ENCODE measurements at regions not wholly inside any gene's neighbourhood (a gene's known extent, or its start where the extent isn't known, plus 50 kb on each side); places are given as distances from the start of the nearest gene placed in this dataset.

DNA sequence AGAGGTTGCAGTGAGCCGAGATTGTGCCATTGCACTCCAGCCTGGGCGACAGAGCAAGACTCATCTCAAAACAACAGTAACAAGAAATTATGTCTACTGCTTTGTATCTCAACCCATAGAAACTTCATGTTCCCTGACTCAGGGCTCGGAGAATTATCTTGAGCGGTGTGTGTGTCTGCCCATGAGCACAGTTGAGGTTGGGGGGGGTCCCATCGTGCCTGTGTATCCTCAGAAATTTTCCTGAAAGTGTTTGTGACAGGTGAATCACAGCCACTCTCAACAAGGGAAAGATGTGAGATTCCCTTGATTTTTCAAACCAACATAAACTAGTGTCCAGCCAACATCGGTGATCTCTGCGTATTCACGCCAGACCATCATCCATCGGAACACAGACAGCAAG is 319.1 kb downstream of the ASMT start:
- Histone ChIP-seq H3K4me1 (ENCODE audit: control insufficient read depth in 2 of 2, insufficient read depth in 2 of 2, low read length in 2 of 2) (no peaks in the 10 kb centered on the region), H3K27ac (ENCODE audit: low read depth in 1 of 2, low read length in 1 of 2) (no peak overlapping the region), H3K9me3 (ENCODE audit: control insufficient read depth in 2 of 2, insufficient read depth in 1 of 2, low read length in 1 of 2) (no peaks in the 10 kb centered on the region), H3K4me3 (ENCODE audit: low read length in 2 of 2) (no peak overlapping the region), H3K27me3 (ENCODE audit: control insufficient read depth in 2 of 2, insufficient read depth in 1 of 2, low read length in 1 of 2) (no peaks in the 10 kb centered on the region), H3K36me3 (ENCODE audit: control insufficient read depth in 2 of 2, insufficient read depth in 2 of 2, low read length in 1 of 2) (no peaks in the 10 kb centered on the region)
- 96% methylated on average over 9 of the region's 9 CpGs for WGBS
- no peak for DNase-seq (ENCODE audit: low read depth in 6 of 9, low spot score in 9 of 9)

- H3K36me3 ChIP-seq (ENCODE audit: control insufficient read depth in 2 of 2, insufficient read depth in 2 of 2, low read length in 1 of 2), result no peaks in the 10 kb centered on the region
- H3K4me1 ChIP-seq (ENCODE audit: control insufficient read depth in 2 of 2, insufficient read depth in 2 of 2, low read length in 2 of 2), result no peaks in the 10 kb centered on the region
- H3K9me3 ChIP-seq (ENCODE audit: control insufficient read depth in 2 of 2, insufficient read depth in 1 of 2, low read length in 1 of 2), result no peaks in the 10 kb centered on the region
- no peak for DNase-seq (ENCODE audit: low read depth in 6 of 9, low spot score in 9 of 9)
- 88% methylated on average over 4 of the region's 4 CpGs for WGBS
- H3K4me3 ChIP-seq (ENCODE audit: low read length in 2 of 2), result no peak overlapping the region
- no peak overlapping the region for H3K27ac ChIP-seq (ENCODE audit: low read depth in 1 of 2, low read length in 1 of 2)
- H3K27me3 ChIP-seq (ENCODE audit: control insufficient read depth in 2 of 2, insufficient read depth in 1 of 2, low read length in 1 of 2), result no peaks in the 10 kb centered on the region
Observed at GRCh38 chrX:1935805-1936204, 320.9 kb downstream of the ASMT start.

GRCh38 chrX:1938190-1938589 is 323.3 kb downstream of the ASMT start:
- no peaks in the 10 kb centered on the region for H3K27me3 ChIP-seq (ENCODE audit: control insufficient read depth in 2 of 2, insufficient read depth in 1 of 2, low read length in 1 of 2)
- H3K4me3 ChIP-seq (ENCODE audit: low read length in 2 of 2), result no peak overlapping the region
- H3K9me3 ChIP-seq (ENCODE audit: control insufficient read depth in 2 of 2, insufficient read depth in 1 of 2, low read length in 1 of 2), result no peaks in the 10 kb centered on the region
- DNase-seq (ENCODE audit: low read depth in 6 of 9, low spot score in 9 of 9), result no peak
- H3K36me3 ChIP-seq (ENCODE audit: control insufficient read depth in 2 of 2, insufficient read depth in 2 of 2, low read length in 1 of 2), result no peaks in the 10 kb centered on the region
- H3K27ac ChIP-seq (ENCODE audit: low read depth in 1 of 2, low read length in 1 of 2), result no peak overlapping the region
- H3K4me1 ChIP-seq (ENCODE audit: control insufficient read depth in 2 of 2, insufficient read depth in 2 of 2, low read length in 2 of 2), result no peaks in the 10 kb centered on the region
- WGBS, result 93% methylated on average over 6 of the region's 6 CpGs

GRCh38 chrX:1941321-1941720 is 326.5 kb downstream of the ASMT start:
- no peak overlapping the region for H3K27ac ChIP-seq (ENCODE audit: low read depth in 1 of 2, low read length in 1 of 2)
- H3K9me3 ChIP-seq (ENCODE audit: control insufficient read depth in 2 of 2, insufficient read depth in 1 of 2, low read length in 1 of 2), result no peaks in the 10 kb centered on the region
- H3K4me1 ChIP-seq (ENCODE audit: control insufficient read depth in 2 of 2, insufficient read depth in 2 of 2, low read length in 2 of 2), result no peaks in the 10 kb centered on the region
- H3K27me3 ChIP-seq (ENCODE audit: control insufficient read depth in 2 of 2, insufficient read depth in 1 of 2, low read length in 1 of 2), result no peaks in the 10 kb centered on the region
- DNase-seq (ENCODE audit: low read depth in 6 of 9, low spot score in 9 of 9), result no peak
- H3K36me3 ChIP-seq (ENCODE audit: control insufficient read depth in 2 of 2, insufficient read depth in 2 of 2, low read length in 1 of 2), result no peaks in the 10 kb centered on the region
- no peak overlapping the region for H3K4me3 ChIP-seq (ENCODE audit: low read length in 2 of 2)
- 92% methylated on average over 6 of the region's 6 CpGs for WGBS

DNA sequence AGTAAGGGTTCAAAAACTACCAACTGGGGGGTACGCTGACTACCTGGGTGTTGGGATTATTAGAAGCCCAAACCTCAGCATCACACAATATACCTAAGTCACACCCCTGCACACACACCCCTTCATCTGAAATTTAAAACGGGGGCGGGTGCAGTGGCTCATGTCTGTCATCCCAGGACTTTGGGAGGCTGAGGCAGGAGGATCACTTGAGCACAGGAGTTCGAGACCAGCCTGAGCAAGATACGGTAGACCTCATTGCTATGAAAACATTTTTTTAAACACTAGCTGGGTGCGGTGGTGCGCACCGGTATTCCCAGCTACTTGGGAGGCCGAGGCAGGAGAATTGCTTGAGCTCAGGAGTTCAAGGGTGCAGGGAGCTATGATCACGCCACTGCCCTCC is 331.0 kb downstream of the ASMT start:
- Histone ChIP-seq H3K4me3 (ENCODE audit: low read length in 2 of 2) (no peak overlapping the region), H3K27me3 (ENCODE audit: control insufficient read depth in 2 of 2, insufficient read depth in 1 of 2, low read length in 1 of 2) (no peaks in the 10 kb centered on the region), H3K36me3 (ENCODE audit: control insufficient read depth in 2 of 2, insufficient read depth in 2 of 2, low read length in 1 of 2) (no peaks in the 10 kb centered on the region), H3K9me3 (ENCODE audit: control insufficient read depth in 2 of 2, insufficient read depth in 1 of 2, low read length in 1 of 2) (no peaks in the 10 kb centered on the region), H3K27ac (ENCODE audit: low read depth in 1 of 2, low read length in 1 of 2) (no peak overlapping the region), H3K4me1 (ENCODE audit: control insufficient read depth in 2 of 2, insufficient read depth in 2 of 2, low read length in 2 of 2) (no peaks in the 10 kb centered on the region)
- DNase-seq (ENCODE audit: low read depth in 6 of 9, low spot score in 9 of 9), result no peak
- WGBS, result 92% methylated on average over 10 of the region's 10 CpGs

- DNase-seq (ENCODE audit: low read depth in 6 of 9, low spot score in 9 of 9), result no peak
- H3K4me1 ChIP-seq (ENCODE audit: control insufficient read depth in 2 of 2, insufficient read depth in 2 of 2, low read length in 2 of 2), result no peaks in the 10 kb centered on the region
- WGBS, result 97% methylated on average over 9 of the region's 9 CpGs
Observed at GRCh38 chrX:1946974-1947373, 332.1 kb downstream of the ASMT start.

More at GRCh38 chrX:1946974-1947373, 332.1 kb downstream of the ASMT start:
- no peak overlapping the region for H3K4me3 ChIP-seq (ENCODE audit: low read length in 2 of 2)
- no peaks in the 10 kb centered on the region for H3K27me3 ChIP-seq (ENCODE audit: control insufficient read depth in 2 of 2, insufficient read depth in 1 of 2, low read length in 1 of 2)
- no peaks in the 10 kb centered on the region for H3K36me3 ChIP-seq (ENCODE audit: control insufficient read depth in 2 of 2, insufficient read depth in 2 of 2, low read length in 1 of 2)
- no peaks in the 10 kb centered on the region for H3K9me3 ChIP-seq (ENCODE audit: control insufficient read depth in 2 of 2, insufficient read depth in 1 of 2, low read length in 1 of 2)
- H3K27ac ChIP-seq (ENCODE audit: low read depth in 1 of 2, low read length in 1 of 2), result no peak overlapping the region
